GM18867 (cell line): ENCODE measurements at regions not wholly inside any gene's neighbourhood (a gene's known extent, or its start where the extent isn't known, plus 50 kb on each side); places are given as distances from the start of the nearest gene placed in this dataset.

Experiments used
- ATAC-seq: cut with Tn5 transposase; IDR thresholded peaks from one replicate; pipeline ENCODE4 v1.9.1; 2021; ENCODE audit warnings: mild to moderate bottlenecking, moderate library complexity; ENCODE audit not compliant: unreplicated experiment

- ATAC-seq = no peak
Observed at GRCh38 chr4:155081222-155081621, 127.2 kb upstream of the NPY2R start.

GRCh38 chr4:155085843-155086530 is 122.4 kb upstream of the NPY2R start:
- no peak for ATAC-seq

DNA sequence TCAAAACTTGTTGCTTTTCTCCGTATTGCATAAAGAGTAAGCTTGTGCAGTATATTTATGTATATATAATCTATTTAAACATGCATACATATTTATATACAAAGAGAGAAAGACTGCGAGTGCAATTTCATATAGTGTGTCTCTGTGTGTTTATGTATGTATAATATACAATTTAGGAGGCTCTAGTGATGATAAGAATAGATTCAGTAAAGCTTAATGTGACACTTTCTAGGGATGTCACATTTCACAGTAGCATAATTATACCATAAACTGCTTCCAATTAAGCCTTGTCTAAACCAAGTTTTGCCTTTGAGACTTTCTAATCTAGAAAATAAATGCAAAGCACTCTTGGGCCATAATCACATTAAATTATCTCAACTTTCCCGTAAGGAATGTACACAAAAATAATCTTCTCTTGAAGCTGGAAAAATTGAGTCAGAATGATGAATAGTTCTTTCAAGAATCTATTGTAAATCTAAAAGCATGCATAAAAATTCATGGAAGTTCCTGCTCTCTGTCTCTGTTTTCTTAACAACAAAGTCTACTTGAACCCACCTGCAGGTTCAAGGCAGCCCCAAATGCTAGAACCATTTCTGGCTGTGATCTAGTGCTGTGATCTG is 114.1 kb upstream of the NPY2R start:
- ATAC-seq = no peak

DNA sequence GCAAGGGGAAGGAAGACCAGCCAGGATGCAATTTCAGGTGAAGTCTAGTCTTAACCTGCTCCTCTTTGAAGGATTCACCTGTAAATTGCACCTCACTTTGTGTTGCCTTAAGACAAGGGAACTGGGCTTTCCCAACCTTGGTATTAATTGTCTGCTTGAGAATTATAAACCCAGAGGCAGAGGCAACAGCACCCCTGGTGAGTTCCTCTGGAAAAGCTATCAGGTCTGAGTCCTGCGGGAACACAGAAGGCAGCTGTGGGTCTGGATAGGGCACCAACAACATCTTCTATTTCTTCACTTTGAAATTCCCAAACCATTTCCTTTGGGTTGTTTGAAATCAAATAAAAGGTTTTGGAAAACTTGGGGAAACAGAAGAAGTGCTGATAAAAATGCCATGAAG is 109.2 kb upstream of the NPY2R start:
- no peak for ATAC-seq

- ATAC-seq = no peak
Observed at GRCh38 chr4:155106629-155107028, 101.8 kb upstream of the NPY2R start.

- ATAC-seq = no peak
Observed at GRCh38 chr4:155107059-155107458, 101.4 kb upstream of the NPY2R start.

DNA sequence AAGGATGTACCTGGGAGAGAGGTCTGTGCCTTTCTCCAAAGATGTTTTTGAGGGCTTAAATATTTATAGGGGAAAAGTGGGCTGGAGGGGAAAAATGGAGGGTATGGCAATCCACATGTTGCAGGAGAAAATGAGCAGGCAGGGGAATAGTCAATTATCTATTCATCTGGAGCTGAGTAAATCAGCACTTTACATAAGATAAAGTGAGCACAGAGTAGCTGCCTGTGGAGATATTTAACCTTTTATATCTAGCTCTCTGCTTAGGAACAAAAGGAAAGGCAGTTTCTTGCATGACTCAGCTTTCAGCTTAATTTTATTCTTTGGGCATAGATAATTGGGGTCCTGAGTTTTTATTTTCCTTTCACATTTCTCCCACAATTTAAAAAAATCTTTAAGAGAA is 93.6 kb upstream of the NPY2R start:
- no peak for ATAC-seq

DNA sequence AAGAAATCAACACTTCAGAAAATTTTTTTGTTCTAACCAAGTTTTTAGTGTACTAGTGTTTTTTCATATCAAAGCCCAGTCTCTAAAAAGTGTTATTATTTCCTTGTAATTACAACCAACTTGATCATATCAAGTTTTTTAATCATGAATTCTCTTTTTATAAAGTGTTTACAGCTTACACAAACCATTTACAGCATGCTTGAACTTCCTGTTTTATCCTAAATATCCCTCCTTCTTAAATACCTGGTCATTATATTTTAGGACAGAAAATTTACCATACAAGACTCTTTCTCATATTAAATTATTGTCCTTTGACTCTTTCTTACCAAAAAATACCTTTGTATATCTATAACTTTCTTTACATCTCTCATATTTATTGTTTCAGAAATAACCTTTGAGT is 89.4 kb upstream of the NPY2R start:
- no peak for ATAC-seq

DNA sequence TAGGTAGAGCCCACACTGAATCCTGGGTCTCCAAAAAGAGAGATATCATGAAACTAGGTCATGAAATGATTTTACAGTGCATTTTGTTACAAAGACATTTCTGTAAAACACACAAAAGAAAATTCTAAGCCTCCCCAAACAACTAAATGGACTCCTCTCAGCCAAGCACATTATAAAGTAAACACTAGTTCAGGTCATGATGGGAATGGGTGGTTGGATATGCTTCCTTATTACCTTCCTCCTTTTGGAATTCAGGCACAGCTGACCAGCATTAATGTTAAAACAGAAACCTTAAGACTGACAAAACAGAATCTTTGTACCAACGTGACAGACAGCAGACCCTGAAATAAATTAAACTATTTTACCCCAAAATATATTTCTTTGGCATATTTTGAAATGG is 87.9 kb upstream of the NPY2R start:
- no peak for ATAC-seq

DNA sequence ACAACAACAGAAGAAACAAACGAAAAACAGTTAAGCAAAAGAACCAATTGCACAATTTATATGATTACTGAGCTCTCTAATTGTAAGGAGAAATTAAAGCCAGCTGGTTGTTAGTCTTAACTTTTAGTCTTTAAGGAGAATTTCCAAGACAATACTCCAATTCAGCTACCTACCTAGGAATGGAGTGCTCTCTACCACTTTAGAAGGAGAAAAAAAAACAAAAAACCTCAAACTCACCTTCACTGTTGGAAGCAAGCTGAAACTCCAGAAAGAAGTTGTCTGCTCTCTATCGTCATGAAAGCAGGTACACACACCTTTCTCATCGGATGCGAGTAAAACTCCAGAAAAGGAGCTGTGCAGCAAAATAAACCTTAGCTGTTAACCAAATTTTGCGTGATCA is 86.1 kb upstream of the NPY2R start:
- ATAC-seq = no peak

GRCh38 chr4:155134136-155134535 is 74.3 kb upstream of the NPY2R start:
- ATAC-seq = no peak

DNA sequence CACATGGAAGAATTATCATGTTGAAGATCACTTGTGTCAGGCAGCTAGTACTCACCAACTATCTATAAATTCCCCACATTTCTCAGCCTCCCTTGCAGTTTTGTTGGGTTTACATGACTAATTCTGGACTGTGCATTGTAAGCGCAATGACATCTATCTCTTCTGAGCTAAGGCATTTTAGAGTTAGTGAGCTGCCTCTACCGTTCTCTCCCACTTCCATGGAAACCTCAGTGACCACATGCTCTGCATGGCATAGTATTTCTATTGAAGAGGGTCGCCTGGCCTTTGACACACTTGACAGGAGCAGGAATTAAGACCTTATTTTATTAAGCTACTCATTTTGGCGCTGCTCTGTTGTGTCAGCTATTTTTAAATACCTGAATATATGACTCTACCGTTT is 67.5 kb upstream of the NPY2R start:
- no peak for ATAC-seq

- peak; percentile 93 for ATAC-seq
Observed at GRCh38 chr4:155143512-155143911, 64.9 kb upstream of the NPY2R start.
